ENCODE measurements at regions not wholly inside any gene's neighbourhood (a gene's known extent, or its start where the extent isn't known, plus 50 kb on each side); places are given as distances from the start of the nearest gene placed in this dataset.

- intact Hi-C loops (cut with DNase I) = no loop called here
- H3K4me3 ChIP-seq = no peak overlapping the region
- 86 to 89% methylated on average over 4 of the region's 4 CpGs for WGBS, 2 donors
- no peaks in the 10 kb centered on the region for H3K36me3 ChIP-seq
- TF ChIP-seq EP300 (IDR thresholded peaks at IDR 0.05) (no peak), POLR2A (IDR thresholded peaks at IDR 0.05) (no peak), POLR2AphosphoS5 (IDR thresholded peaks at IDR 0.05) (no peak)
- TF ChIP-seq, protein P1, sequence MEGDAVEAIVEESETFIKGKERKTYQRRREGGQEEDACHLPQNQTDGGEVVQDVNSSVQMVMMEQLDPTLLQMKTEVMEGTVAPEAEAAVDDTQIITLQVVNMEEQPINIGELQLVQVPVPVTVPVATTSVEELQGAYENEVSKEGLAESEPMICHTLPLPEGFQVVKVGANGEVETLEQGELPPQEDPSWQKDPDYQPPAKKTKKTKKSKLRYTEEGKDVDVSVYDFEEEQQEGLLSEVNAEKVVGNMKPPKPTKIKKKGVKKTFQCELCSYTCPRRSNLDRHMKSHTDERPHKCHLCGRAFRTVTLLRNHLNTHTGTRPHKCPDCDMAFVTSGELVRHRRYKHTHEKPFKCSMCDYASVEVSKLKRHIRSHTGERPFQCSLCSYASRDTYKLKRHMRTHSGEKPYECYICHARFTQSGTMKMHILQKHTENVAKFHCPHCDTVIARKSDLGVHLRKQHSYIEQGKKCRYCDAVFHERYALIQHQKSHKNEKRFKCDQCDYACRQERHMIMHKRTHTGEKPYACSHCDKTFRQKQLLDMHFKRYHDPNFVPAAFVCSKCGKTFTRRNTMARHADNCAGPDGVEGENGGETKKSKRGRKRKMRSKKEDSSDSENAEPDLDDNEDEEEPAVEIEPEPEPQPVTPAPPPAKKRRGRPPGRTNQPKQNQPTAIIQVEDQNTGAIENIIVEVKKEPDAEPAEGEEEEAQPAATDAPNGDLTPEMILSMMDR (IDR thresholded peaks at IDR 0.05) = no peak
- no peaks in the 10 kb centered on the region for H3K4me1 ChIP-seq
- H3K9me3 ChIP-seq = no peaks in the 10 kb centered on the region
- no peak for DNase-seq
- H3K27ac ChIP-seq = no peak overlapping the region
- H3K27me3 ChIP-seq = no peaks in the 10 kb centered on the region
Observed at GRCh38 chr12:97167598-97167997, 260.5 kb downstream of the NEDD1 start.

- Histone ChIP-seq H3K27ac (no peak overlapping the region), H3K9me3 (no peaks in the 10 kb centered on the region), H3K4me1 (no peaks in the 10 kb centered on the region), H3K4me3 (no peak overlapping the region), H3K27me3 (no peaks in the 10 kb centered on the region), H3K36me3 (no peaks in the 10 kb centered on the region)
- intact Hi-C loops (cut with DNase I) = no loop called here
- 74 to 79% methylated on average over 4 of the region's 4 CpGs for WGBS, 2 donors
- no peak for DNase-seq
- TF ChIP-seq POLR2A (IDR thresholded peaks at IDR 0.05) (no peak), POLR2AphosphoS5 (IDR thresholded peaks at IDR 0.05) (no peak), EP300 (IDR thresholded peaks at IDR 0.05) (no peak)
- TF ChIP-seq, protein P1 (IDR thresholded peaks at IDR 0.05) = no peak
Observed at GRCh38 chr12:97168804-97169203, 261.7 kb downstream of the NEDD1 start.

GRCh38 chr12:97169889-97170567, 263.0 kb downstream of the NEDD1 start:
- H3K36me3 ChIP-seq = no peaks in the 10 kb centered on the region
- intact Hi-C loops (cut with DNase I) = no loop called here
- no peak overlapping the region for H3K27ac ChIP-seq
- no peaks in the 10 kb centered on the region for H3K9me3 ChIP-seq
- DNase-seq = no peak
- no peaks in the 10 kb centered on the region for H3K4me1 ChIP-seq
- WGBS, 2 donors = 72 to 76% methylated on average over 6 of the region's 6 CpGs
- H3K4me3 ChIP-seq = no peak overlapping the region
- H3K27me3 ChIP-seq = no peaks in the 10 kb centered on the region
- no peak for TF ChIP-seq POLR2A (IDR thresholded peaks at IDR 0.05)
- TF ChIP-seq, protein P1 (IDR thresholded peaks at IDR 0.05) = no peak

DNA sequence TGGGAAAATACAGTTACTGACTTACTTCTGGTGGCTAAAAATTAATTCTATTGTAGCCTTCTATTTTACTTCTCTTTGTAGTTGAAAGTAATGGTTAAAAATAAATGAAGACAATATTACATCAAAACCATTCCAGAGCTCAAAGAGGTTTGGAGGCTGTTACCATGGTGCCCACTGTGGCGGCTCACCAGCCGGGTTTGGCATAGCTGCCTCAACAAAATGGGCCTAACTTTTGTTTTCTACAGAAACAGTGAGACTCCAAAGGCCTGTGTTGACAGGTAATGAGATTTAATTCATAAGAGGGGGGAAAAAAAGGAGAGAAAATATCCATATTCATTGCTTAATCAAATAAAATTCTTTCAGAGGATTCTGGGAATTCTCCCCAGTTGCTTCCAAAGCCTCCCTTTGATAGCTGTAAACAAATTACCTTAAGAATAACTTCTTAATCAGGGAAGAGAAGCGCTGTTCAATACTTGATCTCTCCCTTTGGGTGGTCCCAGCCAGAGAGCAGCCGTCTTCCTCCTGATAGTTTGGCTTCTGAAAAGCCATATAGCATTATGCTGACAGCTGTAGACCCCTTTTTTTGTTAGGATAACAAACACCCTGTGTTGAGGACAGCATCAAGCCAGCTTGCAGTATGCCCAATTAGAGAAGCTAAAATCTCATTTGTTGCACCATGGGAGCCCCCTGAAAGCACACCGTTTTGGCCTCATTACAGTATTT, 266.8 kb downstream of the NEDD1 start:
- TF ChIP-seq, protein P1 (IDR thresholded peaks at IDR 0.05) = no peak
- TF ChIP-seq POLR2AphosphoS5 (IDR thresholded peaks at IDR 0.05) (no peak), EP300 (IDR thresholded peaks at IDR 0.05) (no peak), POLR2A (IDR thresholded peaks at IDR 0.05) (no peak)
- WGBS, 2 donors = 64 to 70% methylated on average over 5 of the region's 5 CpGs
- Histone ChIP-seq H3K36me3 (no peaks in the 10 kb centered on the region), H3K4me1 (no peaks in the 10 kb centered on the region), H3K27me3 (no peaks in the 10 kb centered on the region), H3K27ac (no peak overlapping the region), H3K9me3 (no peaks in the 10 kb centered on the region), H3K4me3 (no peak overlapping the region)
- DNase-seq = no peak
- intact Hi-C loops (cut with DNase I) = no loop called here

Data from sigmoid colon (tissue), 6 donors.